ENCODE measurements at regions not wholly inside any gene's neighbourhood (a gene's known extent, or its start where the extent isn't known, plus 50 kb on each side); places are given as distances from the start of the nearest gene placed in this dataset.

GRCh38 chr5:98583586-98583985 lies 189.9 kb upstream of the RGMB start:
- TF ChIP-seq, protein P1, sequence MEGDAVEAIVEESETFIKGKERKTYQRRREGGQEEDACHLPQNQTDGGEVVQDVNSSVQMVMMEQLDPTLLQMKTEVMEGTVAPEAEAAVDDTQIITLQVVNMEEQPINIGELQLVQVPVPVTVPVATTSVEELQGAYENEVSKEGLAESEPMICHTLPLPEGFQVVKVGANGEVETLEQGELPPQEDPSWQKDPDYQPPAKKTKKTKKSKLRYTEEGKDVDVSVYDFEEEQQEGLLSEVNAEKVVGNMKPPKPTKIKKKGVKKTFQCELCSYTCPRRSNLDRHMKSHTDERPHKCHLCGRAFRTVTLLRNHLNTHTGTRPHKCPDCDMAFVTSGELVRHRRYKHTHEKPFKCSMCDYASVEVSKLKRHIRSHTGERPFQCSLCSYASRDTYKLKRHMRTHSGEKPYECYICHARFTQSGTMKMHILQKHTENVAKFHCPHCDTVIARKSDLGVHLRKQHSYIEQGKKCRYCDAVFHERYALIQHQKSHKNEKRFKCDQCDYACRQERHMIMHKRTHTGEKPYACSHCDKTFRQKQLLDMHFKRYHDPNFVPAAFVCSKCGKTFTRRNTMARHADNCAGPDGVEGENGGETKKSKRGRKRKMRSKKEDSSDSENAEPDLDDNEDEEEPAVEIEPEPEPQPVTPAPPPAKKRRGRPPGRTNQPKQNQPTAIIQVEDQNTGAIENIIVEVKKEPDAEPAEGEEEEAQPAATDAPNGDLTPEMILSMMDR (conservative IDR thresholded peaks at IDR 0.05; ENCODE audit: low read depth, low read length) = no peak
- TF ChIP-seq CEBPB (IDR thresholded peaks at IDR 0.05; ENCODE audit: low read depth, low read length) = no peak
- TF ChIP-seq MAFK (IDR thresholded peaks at IDR 0.05; ENCODE audit: low read depth, low read length) = no peak
- no peak for TF ChIP-seq SMC3 (IDR thresholded peaks at IDR 0.05; ENCODE audit: low read depth, low read length)
- no peak for TF ChIP-seq RCOR1 (IDR thresholded peaks at IDR 0.05; ENCODE audit: insufficient replicate concordance, low read length)
